CD8-positive, alpha-beta memory T cell (primary cell): ENCODE measurements at regions not wholly inside any gene's neighbourhood (a gene's known extent, or its start where the extent isn't known, plus 50 kb on each side); places are given as distances from the start of the nearest gene placed in this dataset.

Experiments used
- CTCF ChIA-PET: fragments of 350-600 bp; sonication (Branson Sonifier 250); formaldehyde crosslinking; loops from one replicate; lab custom pipeline; 2021; ENCODE audit warnings: antibody characterized with exemption; lab: Charles Lee
- POLR2A ChIA-PET: fragments of 350-600 bp; sonication (Branson Sonifier 250); formaldehyde crosslinking; loops from one replicate; lab custom pipeline; 2021; ENCODE audit warnings: antibody characterized with exemption; lab: Charles Lee
- DNase-seq, 5 donors: peaks; one replicate each; pipeline versions ENCODE4 v3.0.0 to v3.0.0-alpha.2; 2020 to 2022; ENCODE audit warnings: mixed read lengths in 1 of 5
- H3K27ac ChIP-seq: one replicate; pipeline ENCODE4 v1.7.0; 2013; ENCODE audit warnings: low read depth, mild to moderate bottlenecking, low read length, moderate library complexity
- H3K27me3 ChIP-seq: 2 replicates; pipeline ENCODE4 v1.7.0; 2013; ENCODE audit warnings: low read length, mild to moderate bottlenecking; ENCODE audit not compliant: insufficient read depth, poor library complexity, severe bottlenecking
- H3K36me3 ChIP-seq: 2 replicates; pipeline ENCODE4 v1.7.0; 2013; ENCODE audit warnings: mild to moderate bottlenecking, low read length, moderate library complexity; ENCODE audit not compliant: insufficient read depth
- H3K4me1 ChIP-seq: 2 replicates; pipeline ENCODE4 v1.7.0; 2013; ENCODE audit warnings: mild to moderate bottlenecking, low read length, moderate library complexity; ENCODE audit not compliant: insufficient read depth
- H3K4me3 ChIP-seq: 2 replicates; pipeline ENCODE4 v1.7.0; 2013; ENCODE audit warnings: mild to moderate bottlenecking, low read length
- H3K9me3 ChIP-seq: 2 replicates; pipeline ENCODE4 v1.7.0; 2013; ENCODE audit warnings: mild to moderate bottlenecking, low read length
- H3K27ac Mint-ChIP-seq, 8 donors: one replicate each; pipeline ENCODE4 v1.8.0; 2020 to 2021; ENCODE audit warnings: mixed read lengths in 8 of 8, mild to moderate bottlenecking in 6 of 8, inconsistent platforms in 3 of 8, moderate library complexity in 3 of 8
- H3K27me3 Mint-ChIP-seq, 2 donors: one replicate each; pipeline ENCODE4 v1.8.0; 2020 to 2021; ENCODE audit warnings: mixed read lengths in 2 of 2, mild to moderate bottlenecking in 1 of 2, moderate library complexity in 1 of 2
- H3K36me3 Mint-ChIP-seq, 3 donors: one replicate each; pipeline ENCODE4 v1.8.0; 2020 to 2021; ENCODE audit warnings: mixed read lengths in 3 of 3, inconsistent platforms in 1 of 3, mild to moderate bottlenecking in 1 of 3
- H3K4me1 Mint-ChIP-seq, 3 donors: one replicate each; pipeline ENCODE4 v1.8.0; 2020 to 2021; ENCODE audit warnings: mixed read lengths in 3 of 3, inconsistent platforms in 1 of 3, mild to moderate bottlenecking in 1 of 3
- H3K4me3 Mint-ChIP-seq, 7 donors: one replicate each; pipeline ENCODE4 v1.8.0; 2020 to 2021; ENCODE audit warnings: mixed read lengths in 7 of 7, mild to moderate bottlenecking in 6 of 7, moderate library complexity in 4 of 7, inconsistent platforms in 2 of 7
- H3K9me3 Mint-ChIP-seq, 5 donors: one replicate each; pipeline ENCODE4 v1.8.0; 2020 to 2022; ENCODE audit warnings: mixed read lengths in 5 of 5, mild to moderate bottlenecking in 3 of 5, moderate library complexity in 2 of 5, inconsistent platforms in 1 of 5

GRCh38 chr7:47100148-47100816 is 481.6 kb downstream of the TNS3 start:
- Mint-ChIP-seq H3K4me1 (no peaks in the 10 kb centered on the region), H3K9me3 (peaks cover 0 to 8% (median 2%) of the 10 kb centered on the region in 5 donors), H3K4me3 (no peak overlapping the region), H3K27ac (no peak overlapping the region), H3K27me3 (no peaks in the 10 kb centered on the region), H3K36me3 (no peaks in the 10 kb centered on the region)
- no peaks in the 10 kb centered on the region for H3K9me3 ChIP-seq
- H3K27me3 ChIP-seq, result no peaks in the 10 kb centered on the region
- no peaks in the 10 kb centered on the region for H3K36me3 ChIP-seq
- DNase-seq, result no peak
- no peak overlapping the region for H3K27ac ChIP-seq
- no peaks in the 10 kb centered on the region for H3K4me1 ChIP-seq
- no peak overlapping the region for H3K4me3 ChIP-seq
- ChIA-PET POLR2A (no interaction called here), CTCF (no interaction called here)

GRCh38 chr7:47097431-47097830 is 484.5 kb downstream of the TNS3 start:
- no peak overlapping the region for H3K27ac ChIP-seq
- no peak for DNase-seq
- H3K9me3 ChIP-seq, result no peaks in the 10 kb centered on the region
- H3K27me3 ChIP-seq, result no peaks in the 10 kb centered on the region
- no peaks in the 10 kb centered on the region for H3K36me3 ChIP-seq
- Mint-ChIP-seq H3K27me3 (no peaks in the 10 kb centered on the region), H3K4me3 (no peak overlapping the region), H3K36me3 (no peaks in the 10 kb centered on the region), H3K9me3 (peaks cover 0 to 8% (median 2%) of the 10 kb centered on the region in 5 donors), H3K4me1 (no peaks in the 10 kb centered on the region), H3K27ac (no peak overlapping the region)
- H3K4me3 ChIP-seq, result no peak overlapping the region
- H3K4me1 ChIP-seq, result no peaks in the 10 kb centered on the region
- ChIA-PET CTCF (no interaction called here), POLR2A (no interaction called here)

GRCh38 chr7:47095946-47096345 is 486.0 kb downstream of the TNS3 start:
- POLR2A ChIA-PET, result no interaction called here

GRCh38 chr7:47094462-47094861 is 487.4 kb downstream of the TNS3 start:
- H3K9me3 Mint-ChIP-seq, result peaks cover 0 to 8% (median 2%) of the 10 kb centered on the region in 5 donors
- Histone ChIP-seq H3K9me3 (no peaks in the 10 kb centered on the region), H3K4me1 (no peaks in the 10 kb centered on the region), H3K27me3 (no peaks in the 10 kb centered on the region), H3K4me3 (no peak overlapping the region), H3K36me3 (no peaks in the 10 kb centered on the region), H3K27ac (no peak overlapping the region)
- no peak overlapping the region for H3K27ac Mint-ChIP-seq
- DNase-seq, result no peak
- H3K27me3 Mint-ChIP-seq, result peaks cover 0 to 3% of the 10 kb centered on the region in 2 donors
- POLR2A ChIA-PET, result no interaction called here
- no peaks in the 10 kb centered on the region for H3K36me3 Mint-ChIP-seq
- no peaks in the 10 kb centered on the region for H3K4me1 Mint-ChIP-seq
- no peak overlapping the region for H3K4me3 Mint-ChIP-seq
- CTCF ChIA-PET, result no interaction called here

More at GRCh38 chr7:47095946-47096345, 486.0 kb downstream of the TNS3 start:
- Histone ChIP-seq H3K4me1 (no peaks in the 10 kb centered on the region), H3K36me3 (no peaks in the 10 kb centered on the region), H3K9me3 (no peaks in the 10 kb centered on the region), H3K4me3 (no peak overlapping the region), H3K27me3 (no peaks in the 10 kb centered on the region), H3K27ac (no peak overlapping the region)
- H3K4me1 Mint-ChIP-seq, result no peaks in the 10 kb centered on the region
- H3K36me3 Mint-ChIP-seq, result no peaks in the 10 kb centered on the region
- H3K9me3 Mint-ChIP-seq, result peaks cover 0 to 6% (median 2%) of the 10 kb centered on the region in 5 donors
- no peaks in the 10 kb centered on the region for H3K27me3 Mint-ChIP-seq
- H3K4me3 Mint-ChIP-seq, result no peak overlapping the region
- H3K27ac Mint-ChIP-seq, result no peak overlapping the region
- CTCF ChIA-PET, result no interaction called here
- no peak for DNase-seq

GRCh38 chr7:47093320-47094234 is 488.3 kb downstream of the TNS3 start:
- Histone ChIP-seq H3K4me1 (no peaks in the 10 kb centered on the region), H3K36me3 (no peaks in the 10 kb centered on the region), H3K27me3 (no peaks in the 10 kb centered on the region), H3K9me3 (no peaks in the 10 kb centered on the region), H3K4me3 (no peak overlapping the region), H3K27ac (no peak overlapping the region)
- POLR2A ChIA-PET, result no interaction called here
- H3K36me3 Mint-ChIP-seq, result no peaks in the 10 kb centered on the region
- H3K4me3 Mint-ChIP-seq, result no peak overlapping the region
- H3K27me3 Mint-ChIP-seq, result peaks cover 0 to 3% of the 10 kb centered on the region in 2 donors
- H3K9me3 Mint-ChIP-seq, result peaks cover 0 to 8% (median 0%) of the 10 kb centered on the region in 5 donors
- no peak for DNase-seq
- CTCF ChIA-PET, result no interaction called here
- no peaks in the 10 kb centered on the region for H3K4me1 Mint-ChIP-seq
- no peak overlapping the region for H3K27ac Mint-ChIP-seq

GRCh38 chr7:47092336-47092735 is 489.6 kb downstream of the TNS3 start:
- Histone ChIP-seq H3K27me3 (no peaks in the 10 kb centered on the region), H3K27ac (no peak overlapping the region), H3K9me3 (no peaks in the 10 kb centered on the region), H3K4me3 (no peak overlapping the region), H3K4me1 (no peaks in the 10 kb centered on the region), H3K36me3 (no peaks in the 10 kb centered on the region)
- no peaks in the 10 kb centered on the region for H3K4me1 Mint-ChIP-seq
- no peak for DNase-seq
- no peak overlapping the region for H3K27ac Mint-ChIP-seq
- no peak overlapping the region for H3K4me3 Mint-ChIP-seq
- CTCF ChIA-PET, result no interaction called here
- H3K27me3 Mint-ChIP-seq, result peaks cover 0 to 3% of the 10 kb centered on the region in 2 donors
- H3K36me3 Mint-ChIP-seq, result no peaks in the 10 kb centered on the region
- peaks cover 0 to 6% (median 0%) of the 10 kb centered on the region in 5 donors for H3K9me3 Mint-ChIP-seq
- POLR2A ChIA-PET, result no interaction called here

- Mint-ChIP-seq H3K27me3 (peaks cover 0 to 3% of the 10 kb centered on the region in 2 donors), H3K36me3 (no peaks in the 10 kb centered on the region), H3K4me3 (no peak overlapping the region), H3K4me1 (no peaks in the 10 kb centered on the region), H3K27ac (no peak overlapping the region), H3K9me3 (peaks cover 0 to 6% (median 3%) of the 10 kb centered on the region in 5 donors)
- no peak for DNase-seq
- no peak overlapping the region for H3K27ac ChIP-seq
- no peaks in the 10 kb centered on the region for H3K4me1 ChIP-seq
- CTCF ChIA-PET, result no interaction called here
- no peaks in the 10 kb centered on the region for H3K27me3 ChIP-seq
- POLR2A ChIA-PET, result no interaction called here
- no peaks in the 10 kb centered on the region for H3K9me3 ChIP-seq
- H3K4me3 ChIP-seq, result no peak overlapping the region
- H3K36me3 ChIP-seq, result no peaks in the 10 kb centered on the region
These were observed 490.8 kb downstream of the TNS3 start for GRCh38 chr7:47091141-47091540.

GRCh38 chr7:47089461-47089860 is 492.4 kb downstream of the TNS3 start:
- H3K27me3 Mint-ChIP-seq, result peaks cover 0 to 3% of the 10 kb centered on the region in 2 donors
- no peaks in the 10 kb centered on the region for H3K27me3 ChIP-seq
- DNase-seq, result no peak
- H3K4me3 ChIP-seq, result no peak overlapping the region
- H3K27ac Mint-ChIP-seq, result no peak overlapping the region
- H3K36me3 ChIP-seq, result no peaks in the 10 kb centered on the region
- ChIA-PET POLR2A (no interaction called here), CTCF (no interaction called here)
- no peaks in the 10 kb centered on the region for H3K4me1 ChIP-seq
- H3K9me3 Mint-ChIP-seq, result peaks cover 0 to 6% (median 3%) of the 10 kb centered on the region in 5 donors
- H3K36me3 Mint-ChIP-seq, result no peaks in the 10 kb centered on the region
- no peak overlapping the region for H3K4me3 Mint-ChIP-seq
- no peaks in the 10 kb centered on the region for H3K9me3 ChIP-seq
- no peaks in the 10 kb centered on the region for H3K4me1 Mint-ChIP-seq
- H3K27ac ChIP-seq, result no peak overlapping the region
